Hepatocyte (in vitro differentiated cells): ENCODE measurements at regions not wholly inside any gene's neighbourhood (a gene's known extent, or its start where the extent isn't known, plus 50 kb on each side); places are given as distances from the start of the nearest gene placed in this dataset.

Experiments used
- DNase-seq: peaks from one replicate; pipeline ENCODE4 v3.0.0-alpha.2; 2016; ENCODE audit warnings: low spot score
- H2AFZ ChIP-seq: fragments of 200-600 bp; sonication (generic); 2 replicates; pipeline ENCODE4 v1.6.0; 2016; ENCODE audit warnings: antibody characterized with exemption, mild to moderate bottlenecking
- H3K27ac ChIP-seq: fragments of 200-600 bp; sonication (generic); 2 replicates; pipeline ENCODE4 v1.5.1; 2016; ENCODE audit warnings: mild to moderate bottlenecking
- H3K27me3 ChIP-seq: fragments of 200-600 bp; sonication (generic); 2 replicates; pipeline ENCODE4 v1.6.1; 2016
- H3K36me3 ChIP-seq: fragments of 200-600 bp; sonication (generic); replicated peaks from 2 replicates; pipeline ENCODE4 v1.5.1; 2016; ENCODE audit warnings: low read depth; ENCODE audit not compliant: insufficient read depth
- H3K4me1 ChIP-seq: fragments of 200-600 bp; sonication (generic); 2 replicates; pipeline ENCODE4 v1.5.1; 2016; ENCODE audit warnings: mild to moderate bottlenecking, moderate library complexity; ENCODE audit not compliant: insufficient read depth
- H3K4me2 ChIP-seq: fragments of 200-600 bp; sonication (generic); 2 replicates; pipeline ENCODE4 v1.6.0; 2016
- H3K4me3 ChIP-seq: fragments of 200-600 bp; sonication (generic); 2 replicates; pipeline ENCODE4 v1.5.1; 2016; ENCODE audit warnings: mild to moderate bottlenecking
- H3K79me2 ChIP-seq: fragments of 200-600 bp; sonication (generic); 2 replicates; pipeline ENCODE4 v1.6.0; 2017; ENCODE audit warnings: mild to moderate bottlenecking
- H3K9me2 ChIP-seq: fragments of 200-600 bp; sonication (generic); replicated peaks from 2 replicates; pipeline ENCODE4 v1.6.0; 2017; ENCODE audit warnings: mild to moderate bottlenecking; ENCODE audit not compliant: insufficient read depth
- H3K9me3 ChIP-seq: fragments of 200-600 bp; sonication (generic); 2 replicates; pipeline ENCODE4 v1.5.1; 2016; ENCODE audit warnings: low read depth, mild to moderate bottlenecking
- H4K20me1 ChIP-seq: fragments of 200-600 bp; sonication (generic); 2 replicates; pipeline ENCODE4 v1.6.0; 2016; ENCODE audit warnings: mild to moderate bottlenecking; ENCODE audit not compliant: insufficient read depth, poor library complexity, severe bottlenecking
- EZH2 ChIP-seq: fragments of 200-600 bp; sonication (generic); IDR thresholded peaks from 2 replicates; pipeline ENCODE4 v1.6.1; 2016; ENCODE audit warnings: antibody characterized with exemption, mild to moderate bottlenecking, borderline replicate concordance
- EZH2phosphoT487 ChIP-seq: fragments of 200-600 bp; sonication (generic); IDR thresholded peaks from one replicate; pipeline ENCODE4 v1.6.1; 2018; ENCODE audit warnings: antibody characterized with exemption, mild to moderate bottlenecking, low read depth, moderate library complexity; ENCODE audit not compliant: unreplicated experiment, severe bottlenecking
- WGBS: methylation state at CpG from one replicate; pipeline ENCODE4 v1.1.6; 2016; ENCODE audit warnings: low lambda C conversion rate; ENCODE audit errors: missing lambda C conversion rate; 5-methylcytosine and 5-hydroxymethylcytosine counted together
- TF ChIP-seq, protein P1 (sequence below): fragments of 200-600 bp; sonication (generic); IDR thresholded peaks from 2 replicates; pipeline ENCODE4 v1.5.1; 2016; ENCODE audit warnings: antibody characterized with exemption, mild to moderate bottlenecking; ENCODE audit not compliant: poor library complexity

DNA sequence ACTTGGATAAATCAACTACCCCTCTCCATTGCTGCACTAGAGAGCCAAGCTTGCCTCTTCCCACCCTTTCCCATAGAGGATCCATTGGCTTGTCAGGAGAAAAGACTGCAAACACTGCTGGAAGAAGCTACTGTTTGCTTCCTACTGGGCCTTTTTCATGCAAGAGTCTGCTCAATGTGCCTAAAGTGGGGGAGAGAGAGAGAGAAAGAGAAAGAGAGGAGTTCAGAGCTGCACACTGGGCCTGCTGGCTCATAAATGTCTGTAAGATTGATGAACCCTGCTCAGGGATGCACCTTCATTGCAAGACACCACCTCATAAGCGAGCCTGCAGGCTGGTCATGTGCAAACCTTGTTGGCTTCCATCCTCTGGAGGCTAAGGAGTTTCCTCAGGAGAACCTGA lies 269.4 kb downstream of the ZNF608 start:
- Histone ChIP-seq H3K9me3 (no peaks in the 10 kb centered on the region), H2AFZ (no peak overlapping the region), H3K27me3 (no peaks in the 10 kb centered on the region), H3K4me2 (no peak overlapping the region), H3K9me2 (no peaks in the 10 kb centered on the region), H3K36me3 (no peaks in the 10 kb centered on the region), H3K79me2 (no peaks in the 10 kb centered on the region), H3K27ac (no peak overlapping the region), H4K20me1 (no peaks in the 10 kb centered on the region), H3K4me3 (no peak overlapping the region), H3K4me1 (peaks cover 7% of the 10 kb centered on the region)
- 86% methylated on average over 1 of the region's 1 CpG for WGBS
- TF ChIP-seq, protein P1, sequence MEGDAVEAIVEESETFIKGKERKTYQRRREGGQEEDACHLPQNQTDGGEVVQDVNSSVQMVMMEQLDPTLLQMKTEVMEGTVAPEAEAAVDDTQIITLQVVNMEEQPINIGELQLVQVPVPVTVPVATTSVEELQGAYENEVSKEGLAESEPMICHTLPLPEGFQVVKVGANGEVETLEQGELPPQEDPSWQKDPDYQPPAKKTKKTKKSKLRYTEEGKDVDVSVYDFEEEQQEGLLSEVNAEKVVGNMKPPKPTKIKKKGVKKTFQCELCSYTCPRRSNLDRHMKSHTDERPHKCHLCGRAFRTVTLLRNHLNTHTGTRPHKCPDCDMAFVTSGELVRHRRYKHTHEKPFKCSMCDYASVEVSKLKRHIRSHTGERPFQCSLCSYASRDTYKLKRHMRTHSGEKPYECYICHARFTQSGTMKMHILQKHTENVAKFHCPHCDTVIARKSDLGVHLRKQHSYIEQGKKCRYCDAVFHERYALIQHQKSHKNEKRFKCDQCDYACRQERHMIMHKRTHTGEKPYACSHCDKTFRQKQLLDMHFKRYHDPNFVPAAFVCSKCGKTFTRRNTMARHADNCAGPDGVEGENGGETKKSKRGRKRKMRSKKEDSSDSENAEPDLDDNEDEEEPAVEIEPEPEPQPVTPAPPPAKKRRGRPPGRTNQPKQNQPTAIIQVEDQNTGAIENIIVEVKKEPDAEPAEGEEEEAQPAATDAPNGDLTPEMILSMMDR = no peak
- no peak for TF ChIP-seq EZH2
- no peak for TF ChIP-seq EZH2phosphoT487
- DNase-seq = no peak

DNA sequence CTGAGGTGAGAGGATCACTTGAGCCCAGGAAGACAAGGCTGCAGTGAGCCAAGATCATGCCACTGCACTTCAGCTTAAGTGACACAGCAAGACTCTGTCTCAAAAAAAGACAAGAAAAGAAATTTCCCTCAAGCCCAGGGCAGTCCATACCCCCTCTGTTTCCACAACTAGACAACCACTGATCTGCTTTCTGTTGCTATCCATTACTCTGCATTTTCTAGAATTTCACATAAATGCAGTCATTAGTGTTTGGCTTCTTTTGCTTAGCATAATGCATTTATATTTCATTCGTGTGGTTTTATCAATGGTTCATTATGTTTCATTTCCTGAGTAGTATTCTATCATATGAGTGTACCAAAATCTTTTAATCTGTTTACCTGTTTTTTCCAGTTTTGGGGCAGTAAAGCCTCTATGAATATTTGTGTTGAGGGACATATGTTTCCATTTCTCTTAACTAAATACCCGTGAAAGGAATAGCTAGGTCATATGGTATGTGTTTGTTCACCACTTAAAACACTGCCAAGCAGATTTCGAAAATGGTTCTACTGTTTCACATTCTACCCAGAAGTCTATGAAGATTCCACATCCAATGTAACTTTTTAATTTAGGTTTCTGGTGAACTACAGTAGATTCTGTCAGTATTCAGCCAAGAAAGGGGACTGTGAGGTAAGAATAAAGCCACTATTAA lies 271.8 kb downstream of the ZNF608 start:
- Histone ChIP-seq H3K4me2 (no peak overlapping the region), H3K4me1 (peaks cover 7% of the 10 kb centered on the region), H3K36me3 (no peaks in the 10 kb centered on the region), H3K27me3 (no peaks in the 10 kb centered on the region), H4K20me1 (no peaks in the 10 kb centered on the region), H3K79me2 (no peaks in the 10 kb centered on the region), H3K27ac (no peak overlapping the region), H3K4me3 (no peak overlapping the region), H3K9me3 (no peaks in the 10 kb centered on the region), H3K9me2 (no peaks in the 10 kb centered on the region), H2AFZ (no peak overlapping the region)
- WGBS = 55% methylated on average over 3 of the region's 3 CpGs
- DNase-seq = no peak
- TF ChIP-seq EZH2 (no peak), EZH2phosphoT487 (no peak)
- TF ChIP-seq, protein P1 = no peak

DNA sequence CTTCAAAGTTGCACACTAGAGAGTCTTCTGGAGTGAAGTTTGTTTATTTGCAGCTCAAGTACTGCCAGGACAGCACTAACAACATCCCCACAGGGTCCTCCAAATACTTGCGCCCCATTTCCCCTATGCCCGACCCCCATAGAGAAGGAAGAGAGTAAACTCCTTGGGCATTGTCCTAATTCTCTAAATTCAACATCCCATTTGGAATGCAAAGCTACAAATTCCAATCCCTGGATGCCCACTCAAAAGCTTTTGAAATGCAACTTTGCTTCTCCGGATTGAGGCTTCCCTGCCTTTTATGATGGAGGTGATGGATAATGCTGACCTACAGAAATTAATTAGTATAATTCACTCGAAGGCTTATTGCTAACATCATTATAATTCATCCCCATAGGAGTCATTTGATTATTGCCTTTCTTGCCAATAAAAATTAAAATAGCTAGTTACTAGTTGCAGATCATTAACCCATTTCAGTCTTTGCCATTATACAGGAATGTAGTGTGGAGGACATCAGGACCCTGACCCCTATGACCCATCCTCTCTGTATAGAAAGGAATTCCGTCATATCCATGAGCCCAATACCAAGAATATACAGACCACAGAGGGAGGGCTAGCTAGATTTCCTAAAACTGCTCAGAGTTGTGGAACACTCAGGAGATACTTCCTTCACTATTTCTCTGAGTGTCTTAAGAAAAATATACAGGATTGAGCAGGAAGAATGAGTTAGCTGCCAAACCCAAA lies 277.6 kb downstream of the ZNF608 start:
- 80% methylated on average over 5 of the region's 5 CpGs for WGBS
- H3K4me3 ChIP-seq = no peak overlapping the region
- no peaks in the 10 kb centered on the region for H3K9me3 ChIP-seq
- no peak overlapping the region for H3K4me2 ChIP-seq
- no peak overlapping the region for H3K27ac ChIP-seq
- no peaks in the 10 kb centered on the region for H3K4me1 ChIP-seq
- H4K20me1 ChIP-seq = no peaks in the 10 kb centered on the region
- no peaks in the 10 kb centered on the region for H3K27me3 ChIP-seq
- no peaks in the 10 kb centered on the region for H3K9me2 ChIP-seq
- TF ChIP-seq EZH2phosphoT487 (no peak), EZH2 (no peak)
- TF ChIP-seq, protein P1 = no peak
- DNase-seq = no peak
- H3K36me3 ChIP-seq = no peaks in the 10 kb centered on the region
- no peak overlapping the region for H2AFZ ChIP-seq
- no peaks in the 10 kb centered on the region for H3K79me2 ChIP-seq
